HepG2 (cell line): ENCODE measurements at regions not wholly inside any gene's neighbourhood (a gene's known extent, or its start where the extent isn't known, plus 50 kb on each side); places are given as distances from the start of the nearest gene placed in this dataset.

Experiments
- DNMT1 ChIP-seq: sonication (generic); formaldehyde crosslinking; IDR thresholded peaks from 2 replicates; pipeline ENCODE4 v1.5.1; 2020; ENCODE audit warnings: mild to moderate bottlenecking, missing genetic modification reagents
- HCFC1 ChIP-seq: fragments of 150-350 bp; IDR thresholded peaks from 2 replicates; pipeline ENCODE4 v1.6.1; 2014; ENCODE audit warnings: low read depth, low read length
- MATR3 ChIP-seq: sonication (generic); formaldehyde crosslinking; IDR thresholded peaks from 2 replicates; pipeline ENCODE4 v1.4.0; 2020; ENCODE audit warnings: missing genetic modification reagents
- POLR2AphosphoS2 ChIP-seq: IDR thresholded peaks from 2 replicates; pipeline ENCODE4 v1.6.1; 2011; ENCODE audit warnings: low read depth, low read length, improper control_type of control experiment
- PRPF4 ChIP-seq: fragments of 200-400 bp; formaldehyde crosslinking; IDR thresholded peaks from 2 replicates; pipeline ENCODE4 v1.6.1; 2016; ENCODE audit warnings: low read length, low read depth; ENCODE audit not compliant: poor library complexity, severe bottlenecking
- TOPORS ChIP-seq: sonication (generic); formaldehyde crosslinking; IDR thresholded peaks from 2 replicates; pipeline ENCODE4 v1.8.0; 2023; ENCODE audit warnings: mild to moderate bottlenecking, missing genetic modification reagents
- ZNF841 ChIP-seq: sonication (generic); formaldehyde crosslinking; IDR thresholded peaks from 2 replicates; pipeline ENCODE4 v1.8.1; 2023; ENCODE audit warnings: missing genetic modification reagents, borderline replicate concordance
- ZSCAN20 ChIP-seq: sonication (generic); formaldehyde crosslinking; IDR thresholded peaks from 2 replicates; pipeline ENCODE4 v1.4.0; 2020; ENCODE audit warnings: missing genetic modification reagents, mild to moderate bottlenecking, borderline replicate concordance
- TF ChIP-seq, protein P1 (sequence below): sonication (generic); formaldehyde crosslinking; conservative IDR thresholded peaks from 2 replicates; pipeline ENCODE4 v1.4.0; 2020; ENCODE audit warnings: mild to moderate bottlenecking, missing genetic modification reagents, moderate library complexity
- TF ChIP-seq, protein P2 (sequence below): conservative IDR thresholded peaks from 2 replicates; pipeline ENCODE4 v1.6.1; 2018; ENCODE audit warnings: missing genetic modification reagents
- TF ChIP-seq, protein P3 (sequence below): IDR thresholded peaks from 2 replicates; pipeline ENCODE4 v1.4.0; 2020; ENCODE audit warnings: mild to moderate bottlenecking, missing genetic modification reagents
- TF ChIP-seq, protein P4 (sequence below): sonication (generic); formaldehyde crosslinking; IDR thresholded peaks from 2 replicates; pipeline ENCODE4 v1.4.0; 2020; ENCODE audit warnings: mild to moderate bottlenecking, missing genetic modification reagents, borderline replicate concordance
- TF ChIP-seq, protein P5 (sequence below): sonication (generic); formaldehyde crosslinking; IDR thresholded peaks from 2 replicates; pipeline ENCODE4 v1.4.0; 2020; ENCODE audit warnings: missing genetic modification reagents
- TF ChIP-seq, protein P6 (sequence below): sonication (generic); formaldehyde crosslinking; IDR thresholded peaks from 2 replicates; pipeline ENCODE4 v1.5.0; 2020; ENCODE audit warnings: missing genetic modification reagents
- TF ChIP-seq, protein P7 (sequence below): sonication (generic); formaldehyde crosslinking; IDR thresholded peaks from 2 replicates; pipeline ENCODE4 v1.8.0; 2022; ENCODE audit warnings: mild to moderate bottlenecking, missing genetic modification reagents, moderate library complexity

DNA sequence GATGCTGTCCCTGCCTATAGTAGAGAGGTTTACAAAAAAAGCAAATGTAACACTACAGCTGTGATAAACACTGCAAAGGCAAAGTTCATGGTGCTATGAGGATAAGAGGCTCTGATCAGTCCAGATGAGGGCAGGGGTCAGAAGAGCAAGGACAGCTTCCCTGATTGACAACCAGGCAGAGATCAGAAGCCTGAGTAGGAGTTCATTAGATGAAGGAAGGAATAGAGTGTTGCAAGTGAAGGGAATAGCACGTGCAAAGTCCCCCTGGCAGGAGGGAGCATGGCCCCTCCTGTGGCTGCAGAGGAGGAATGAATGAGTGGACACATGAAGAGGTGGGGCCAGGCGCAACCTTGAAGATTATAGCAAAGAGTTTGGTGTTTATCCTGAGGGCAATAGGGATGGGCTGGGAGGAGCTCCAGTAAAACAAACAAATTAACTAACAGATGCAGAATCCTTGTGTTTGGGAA, 208.4 kb upstream of the IRX5 start (continued):
- no peak for TF ChIP-seq TOPORS (CRISPR knock-in tag)
- TF ChIP-seq HCFC1 = no peak
- TF ChIP-seq, protein P1, sequence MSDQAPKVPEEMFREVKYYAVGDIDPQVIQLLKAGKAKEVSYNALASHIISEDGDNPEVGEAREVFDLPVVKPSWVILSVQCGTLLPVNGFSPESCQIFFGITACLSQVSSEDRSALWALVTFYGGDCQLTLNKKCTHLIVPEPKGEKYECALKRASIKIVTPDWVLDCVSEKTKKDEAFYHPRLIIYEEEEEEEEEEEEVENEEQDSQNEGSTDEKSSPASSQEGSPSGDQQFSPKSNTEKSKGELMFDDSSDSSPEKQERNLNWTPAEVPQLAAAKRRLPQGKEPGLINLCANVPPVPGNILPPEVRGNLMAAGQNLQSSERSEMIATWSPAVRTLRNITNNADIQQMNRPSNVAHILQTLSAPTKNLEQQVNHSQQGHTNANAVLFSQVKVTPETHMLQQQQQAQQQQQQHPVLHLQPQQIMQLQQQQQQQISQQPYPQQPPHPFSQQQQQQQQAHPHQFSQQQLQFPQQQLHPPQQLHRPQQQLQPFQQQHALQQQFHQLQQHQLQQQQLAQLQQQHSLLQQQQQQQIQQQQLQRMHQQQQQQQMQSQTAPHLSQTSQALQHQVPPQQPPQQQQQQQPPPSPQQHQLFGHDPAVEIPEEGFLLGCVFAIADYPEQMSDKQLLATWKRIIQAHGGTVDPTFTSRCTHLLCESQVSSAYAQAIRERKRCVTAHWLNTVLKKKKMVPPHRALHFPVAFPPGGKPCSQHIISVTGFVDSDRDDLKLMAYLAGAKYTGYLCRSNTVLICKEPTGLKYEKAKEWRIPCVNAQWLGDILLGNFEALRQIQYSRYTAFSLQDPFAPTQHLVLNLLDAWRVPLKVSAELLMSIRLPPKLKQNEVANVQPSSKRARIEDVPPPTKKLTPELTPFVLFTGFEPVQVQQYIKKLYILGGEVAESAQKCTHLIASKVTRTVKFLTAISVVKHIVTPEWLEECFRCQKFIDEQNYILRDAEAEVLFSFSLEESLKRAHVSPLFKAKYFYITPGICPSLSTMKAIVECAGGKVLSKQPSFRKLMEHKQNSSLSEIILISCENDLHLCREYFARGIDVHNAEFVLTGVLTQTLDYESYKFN (CRISPR knock-in tag) = peak; percentile 60
- TF ChIP-seq PRPF4 = no peak
- TF ChIP-seq, protein P2, sequence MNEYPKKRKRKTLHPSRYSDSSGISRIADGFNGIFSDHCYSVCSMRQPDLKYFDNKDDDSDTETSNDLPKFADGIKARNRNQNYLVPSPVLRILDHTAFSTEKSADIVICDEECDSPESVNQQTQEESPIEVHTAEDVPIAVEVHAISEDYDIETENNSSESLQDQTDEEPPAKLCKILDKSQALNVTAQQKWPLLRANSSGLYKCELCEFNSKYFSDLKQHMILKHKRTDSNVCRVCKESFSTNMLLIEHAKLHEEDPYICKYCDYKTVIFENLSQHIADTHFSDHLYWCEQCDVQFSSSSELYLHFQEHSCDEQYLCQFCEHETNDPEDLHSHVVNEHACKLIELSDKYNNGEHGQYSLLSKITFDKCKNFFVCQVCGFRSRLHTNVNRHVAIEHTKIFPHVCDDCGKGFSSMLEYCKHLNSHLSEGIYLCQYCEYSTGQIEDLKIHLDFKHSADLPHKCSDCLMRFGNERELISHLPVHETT (CRISPR knock-in tag) = no peak
- TF ChIP-seq MATR3 (CRISPR knock-in tag) = no peak
- TF ChIP-seq POLR2AphosphoS2 = no peak
- TF ChIP-seq ZSCAN20 (CRISPR knock-in tag) = no peak
- TF ChIP-seq ZNF841 = no peak
- TF ChIP-seq, protein P3, sequence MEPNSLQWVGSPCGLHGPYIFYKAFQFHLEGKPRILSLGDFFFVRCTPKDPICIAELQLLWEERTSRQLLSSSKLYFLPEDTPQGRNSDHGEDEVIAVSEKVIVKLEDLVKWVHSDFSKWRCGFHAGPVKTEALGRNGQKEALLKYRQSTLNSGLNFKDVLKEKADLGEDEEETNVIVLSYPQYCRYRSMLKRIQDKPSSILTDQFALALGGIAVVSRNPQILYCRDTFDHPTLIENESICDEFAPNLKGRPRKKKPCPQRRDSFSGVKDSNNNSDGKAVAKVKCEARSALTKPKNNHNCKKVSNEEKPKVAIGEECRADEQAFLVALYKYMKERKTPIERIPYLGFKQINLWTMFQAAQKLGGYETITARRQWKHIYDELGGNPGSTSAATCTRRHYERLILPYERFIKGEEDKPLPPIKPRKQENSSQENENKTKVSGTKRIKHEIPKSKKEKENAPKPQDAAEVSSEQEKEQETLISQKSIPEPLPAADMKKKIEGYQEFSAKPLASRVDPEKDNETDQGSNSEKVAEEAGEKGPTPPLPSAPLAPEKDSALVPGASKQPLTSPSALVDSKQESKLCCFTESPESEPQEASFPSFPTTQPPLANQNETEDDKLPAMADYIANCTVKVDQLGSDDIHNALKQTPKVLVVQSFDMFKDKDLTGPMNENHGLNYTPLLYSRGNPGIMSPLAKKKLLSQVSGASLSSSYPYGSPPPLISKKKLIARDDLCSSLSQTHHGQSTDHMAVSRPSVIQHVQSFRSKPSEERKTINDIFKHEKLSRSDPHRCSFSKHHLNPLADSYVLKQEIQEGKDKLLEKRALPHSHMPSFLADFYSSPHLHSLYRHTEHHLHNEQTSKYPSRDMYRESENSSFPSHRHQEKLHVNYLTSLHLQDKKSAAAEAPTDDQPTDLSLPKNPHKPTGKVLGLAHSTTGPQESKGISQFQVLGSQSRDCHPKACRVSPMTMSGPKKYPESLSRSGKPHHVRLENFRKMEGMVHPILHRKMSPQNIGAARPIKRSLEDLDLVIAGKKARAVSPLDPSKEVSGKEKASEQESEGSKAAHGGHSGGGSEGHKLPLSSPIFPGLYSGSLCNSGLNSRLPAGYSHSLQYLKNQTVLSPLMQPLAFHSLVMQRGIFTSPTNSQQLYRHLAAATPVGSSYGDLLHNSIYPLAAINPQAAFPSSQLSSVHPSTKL (CRISPR knock-in tag) = peak; percentile 51; the same call in 1 of the 2 replicates
- TF ChIP-seq, protein P4, sequence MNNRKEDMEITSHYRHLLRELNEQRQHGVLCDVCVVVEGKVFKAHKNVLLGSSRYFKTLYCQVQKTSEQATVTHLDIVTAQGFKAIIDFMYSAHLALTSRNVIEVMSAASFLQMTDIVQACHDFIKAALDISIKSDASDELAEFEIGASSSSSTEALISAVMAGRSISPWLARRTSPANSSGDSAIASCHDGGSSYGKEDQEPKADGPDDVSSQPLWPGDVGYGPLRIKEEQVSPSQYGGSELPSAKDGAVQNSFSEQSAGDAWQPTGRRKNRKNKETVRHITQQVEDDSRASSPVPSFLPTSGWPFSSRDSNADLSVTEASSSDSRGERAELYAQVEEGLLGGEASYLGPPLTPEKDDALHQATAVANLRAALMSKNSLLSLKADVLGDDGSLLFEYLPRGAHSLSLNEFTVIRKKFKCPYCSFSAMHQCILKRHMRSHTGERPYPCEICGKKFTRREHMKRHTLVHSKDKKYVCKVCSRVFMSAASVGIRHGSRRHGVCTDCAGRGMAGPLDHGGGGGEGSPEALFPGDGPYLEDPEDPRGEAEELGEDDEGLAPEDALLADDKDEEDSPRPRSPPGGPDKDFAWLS (CRISPR knock-in tag) = no peak
- TF ChIP-seq, protein P5, sequence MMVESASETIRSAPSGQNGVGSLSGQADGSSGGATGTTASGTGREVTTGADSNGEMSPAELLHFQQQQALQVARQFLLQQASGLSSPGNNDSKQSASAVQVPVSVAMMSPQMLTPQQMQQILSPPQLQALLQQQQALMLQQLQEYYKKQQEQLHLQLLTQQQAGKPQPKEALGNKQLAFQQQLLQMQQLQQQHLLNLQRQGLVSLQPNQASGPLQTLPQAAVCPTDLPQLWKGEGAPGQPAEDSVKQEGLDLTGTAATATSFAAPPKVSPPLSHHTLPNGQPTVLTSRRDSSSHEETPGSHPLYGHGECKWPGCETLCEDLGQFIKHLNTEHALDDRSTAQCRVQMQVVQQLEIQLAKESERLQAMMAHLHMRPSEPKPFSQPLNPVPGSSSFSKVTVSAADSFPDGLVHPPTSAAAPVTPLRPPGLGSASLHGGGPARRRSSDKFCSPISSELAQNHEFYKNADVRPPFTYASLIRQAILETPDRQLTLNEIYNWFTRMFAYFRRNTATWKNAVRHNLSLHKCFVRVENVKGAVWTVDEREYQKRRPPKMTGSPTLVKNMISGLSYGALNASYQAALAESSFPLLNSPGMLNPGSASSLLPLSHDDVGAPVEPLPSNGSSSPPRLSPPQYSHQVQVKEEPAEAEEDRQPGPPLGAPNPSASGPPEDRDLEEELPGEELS (CRISPR knock-in tag) = 0 out of 2 replicates have a peak, but pooled peaks have one; percentile 47
- no peak for TF ChIP-seq DNMT1
- TF ChIP-seq, protein P6, sequence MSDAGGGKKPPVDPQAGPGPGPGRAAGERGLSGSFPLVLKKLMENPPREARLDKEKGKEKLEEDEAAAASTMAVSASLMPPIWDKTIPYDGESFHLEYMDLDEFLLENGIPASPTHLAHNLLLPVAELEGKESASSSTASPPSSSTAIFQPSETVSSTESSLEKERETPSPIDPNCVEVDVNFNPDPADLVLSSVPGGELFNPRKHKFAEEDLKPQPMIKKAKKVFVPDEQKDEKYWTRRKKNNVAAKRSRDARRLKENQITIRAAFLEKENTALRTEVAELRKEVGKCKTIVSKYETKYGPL (CRISPR knock-in tag) = no peak
- TF ChIP-seq, protein P7, sequence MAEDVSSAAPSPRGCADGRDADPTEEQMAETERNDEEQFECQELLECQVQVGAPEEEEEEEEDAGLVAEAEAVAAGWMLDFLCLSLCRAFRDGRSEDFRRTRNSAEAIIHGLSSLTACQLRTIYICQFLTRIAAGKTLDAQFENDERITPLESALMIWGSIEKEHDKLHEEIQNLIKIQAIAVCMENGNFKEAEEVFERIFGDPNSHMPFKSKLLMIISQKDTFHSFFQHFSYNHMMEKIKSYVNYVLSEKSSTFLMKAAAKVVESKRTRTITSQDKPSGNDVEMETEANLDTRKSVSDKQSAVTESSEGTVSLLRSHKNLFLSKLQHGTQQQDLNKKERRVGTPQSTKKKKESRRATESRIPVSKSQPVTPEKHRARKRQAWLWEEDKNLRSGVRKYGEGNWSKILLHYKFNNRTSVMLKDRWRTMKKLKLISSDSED = no peak
